WERI-Rb-1 (cell line): ENCODE measurements at regions not wholly inside any gene's neighbourhood (a gene's known extent, or its start where the extent isn't known, plus 50 kb on each side); places are given as distances from the start of the nearest gene placed in this dataset.

Experiments
- DNase-seq: peaks from one replicate; pipeline ENCODE4 v3.0.0-alpha.2; 2020
- H3K27ac ChIP-seq: fragments of 250-450 bp; sonication (Bioruptor Pico); 2 replicates; pipeline ENCODE4 v1.5.1; 2020; ENCODE audit warnings: mild to moderate bottlenecking, moderate library complexity
- H3K27me3 ChIP-seq: fragments of 250-450 bp; sonication (Bioruptor Pico); 2 replicates; pipeline ENCODE4 v1.5.1; 2021; ENCODE audit warnings: mild to moderate bottlenecking, low read depth, moderate library complexity; ENCODE audit not compliant: insufficient read depth, severe bottlenecking
- H3K36me3 ChIP-seq: fragments of 250-450 bp; sonication (Bioruptor Pico); 2 replicates; pipeline ENCODE4 v1.5.1; 2020; ENCODE audit warnings: mild to moderate bottlenecking, moderate library complexity
- H3K4me3 ChIP-seq: 2 replicates; pipeline ENCODE4 v1.5.1; 2011; ENCODE audit warnings: low read depth, mild to moderate bottlenecking, control low read depth, low read length
- H3K9me3 ChIP-seq: fragments of 250-450 bp; sonication (Bioruptor Pico); 2 replicates; pipeline ENCODE4 v1.5.1; 2021; ENCODE audit warnings: mild to moderate bottlenecking, moderate library complexity; ENCODE audit not compliant: severe bottlenecking
- TF ChIP-seq, protein P1 (sequence below): IDR thresholded peaks from 2 replicates; pipeline ENCODE4 v1.5.1; 2011; ENCODE audit warnings: low read depth, mild to moderate bottlenecking, control low read depth, inconsistent platforms, low read length

DNA sequence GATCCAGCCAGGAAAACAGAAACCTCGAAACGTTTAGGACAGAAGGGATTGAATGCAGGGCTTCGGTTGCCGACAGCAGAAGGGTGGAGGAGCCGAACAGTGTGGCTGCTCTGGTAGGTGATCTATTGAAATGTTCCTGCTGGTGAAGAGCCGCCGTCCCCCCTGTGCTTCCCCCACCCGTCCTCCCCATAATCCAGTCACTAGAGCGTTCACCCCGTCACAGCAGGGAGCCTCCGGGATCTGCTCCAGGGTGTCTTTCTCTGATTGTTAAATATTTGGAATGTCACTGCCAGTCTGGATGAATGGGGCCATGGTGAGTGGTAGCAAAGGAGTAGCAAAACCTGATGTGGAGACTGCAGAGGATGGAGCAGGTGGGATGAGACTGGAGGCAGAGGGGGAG, 255.1 kb upstream of the CSF3R start:
- H3K4me3 ChIP-seq, result no peak overlapping the region
- peak; percentile 65 for DNase-seq
- no peaks in the 10 kb centered on the region for H3K36me3 ChIP-seq
- peak overlapping the region; percentile 89 for H3K27ac ChIP-seq
- no peaks in the 10 kb centered on the region for H3K27me3 ChIP-seq
- peaks cover 6% of the 10 kb centered on the region for H3K9me3 ChIP-seq
- TF ChIP-seq, protein P1, sequence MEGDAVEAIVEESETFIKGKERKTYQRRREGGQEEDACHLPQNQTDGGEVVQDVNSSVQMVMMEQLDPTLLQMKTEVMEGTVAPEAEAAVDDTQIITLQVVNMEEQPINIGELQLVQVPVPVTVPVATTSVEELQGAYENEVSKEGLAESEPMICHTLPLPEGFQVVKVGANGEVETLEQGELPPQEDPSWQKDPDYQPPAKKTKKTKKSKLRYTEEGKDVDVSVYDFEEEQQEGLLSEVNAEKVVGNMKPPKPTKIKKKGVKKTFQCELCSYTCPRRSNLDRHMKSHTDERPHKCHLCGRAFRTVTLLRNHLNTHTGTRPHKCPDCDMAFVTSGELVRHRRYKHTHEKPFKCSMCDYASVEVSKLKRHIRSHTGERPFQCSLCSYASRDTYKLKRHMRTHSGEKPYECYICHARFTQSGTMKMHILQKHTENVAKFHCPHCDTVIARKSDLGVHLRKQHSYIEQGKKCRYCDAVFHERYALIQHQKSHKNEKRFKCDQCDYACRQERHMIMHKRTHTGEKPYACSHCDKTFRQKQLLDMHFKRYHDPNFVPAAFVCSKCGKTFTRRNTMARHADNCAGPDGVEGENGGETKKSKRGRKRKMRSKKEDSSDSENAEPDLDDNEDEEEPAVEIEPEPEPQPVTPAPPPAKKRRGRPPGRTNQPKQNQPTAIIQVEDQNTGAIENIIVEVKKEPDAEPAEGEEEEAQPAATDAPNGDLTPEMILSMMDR, result no peak

DNA sequence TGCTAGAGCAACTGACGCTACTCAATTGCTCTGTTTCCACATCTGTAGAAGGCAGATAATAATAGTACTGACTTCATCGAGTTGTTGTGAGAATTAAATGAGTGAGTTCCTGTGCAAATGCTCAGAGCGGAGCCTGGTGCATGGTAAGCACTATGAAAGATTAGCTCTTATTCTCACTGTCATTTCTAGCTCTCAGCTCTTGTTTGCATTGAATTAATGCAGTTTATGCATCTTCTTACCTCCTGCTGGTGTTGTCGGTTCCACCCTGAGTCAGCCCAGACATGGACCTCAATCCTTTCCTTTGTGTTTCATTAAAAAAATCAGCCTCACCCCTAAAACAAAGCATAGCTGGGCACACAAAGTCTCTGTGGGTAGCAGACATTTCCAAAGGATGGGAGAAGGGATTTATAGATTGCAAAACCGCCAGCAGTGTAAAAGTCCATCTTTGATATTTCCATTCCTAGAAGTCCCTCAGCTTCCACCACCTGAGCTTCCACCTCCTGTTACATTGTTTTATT, 254.4 kb upstream of the CSF3R start:
- H3K27ac ChIP-seq, result peak overlapping the region; percentile 89
- TF ChIP-seq, protein P1, result no peak
- peak; percentile 1 for DNase-seq
- H3K9me3 ChIP-seq, result peaks cover 6% of the 10 kb centered on the region
- H3K27me3 ChIP-seq, result no peaks in the 10 kb centered on the region
- no peak overlapping the region for H3K4me3 ChIP-seq
- no peaks in the 10 kb centered on the region for H3K36me3 ChIP-seq

DNA sequence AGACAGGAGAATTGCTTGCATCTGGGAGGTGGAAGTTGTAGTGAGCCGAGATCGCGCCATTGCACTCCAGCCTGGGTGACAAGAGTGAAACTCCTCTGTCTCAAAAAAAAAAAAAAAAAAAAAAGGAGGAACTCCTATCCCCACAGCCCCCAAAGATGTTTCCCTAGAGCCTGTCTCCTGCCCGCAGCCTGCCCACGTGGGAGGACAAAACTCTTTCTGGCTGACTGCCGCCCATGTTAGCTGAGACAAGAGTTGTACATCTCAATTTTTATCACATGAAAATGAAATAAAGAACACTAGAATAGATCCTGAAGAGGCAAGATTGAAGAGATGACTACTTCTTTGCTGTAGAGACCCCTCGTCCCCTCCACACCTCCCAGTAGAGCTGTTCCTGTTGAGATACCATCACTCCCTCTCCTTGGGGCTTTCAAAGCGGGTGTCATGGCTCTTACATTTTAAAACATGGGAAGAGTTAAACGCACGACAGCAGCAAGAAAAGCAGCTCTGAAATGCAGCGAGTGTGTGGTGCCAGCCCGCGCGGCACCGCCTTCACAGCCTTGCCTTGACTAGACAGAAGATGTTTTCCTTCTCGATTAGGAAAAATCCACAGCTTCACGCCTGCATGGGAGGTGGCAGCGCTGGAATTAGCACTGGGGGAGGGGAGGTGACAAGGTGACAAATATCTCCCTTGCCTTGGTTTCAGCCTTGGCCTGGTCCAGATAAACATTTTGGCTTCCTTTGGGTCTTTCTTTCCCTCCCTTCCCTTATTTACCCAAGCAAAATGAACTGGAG, 253.4 kb upstream of the CSF3R start:
- H3K27me3 ChIP-seq, result no peaks in the 10 kb centered on the region
- no peaks in the 10 kb centered on the region for H3K36me3 ChIP-seq
- H3K27ac ChIP-seq, result peak overlapping the region; percentile 89
- TF ChIP-seq, protein P1, result no peak
- H3K4me3 ChIP-seq, result no peak overlapping the region
- H3K9me3 ChIP-seq, result peaks cover 3% of the 10 kb centered on the region
- peak; percentile 17 for DNase-seq

DNA sequence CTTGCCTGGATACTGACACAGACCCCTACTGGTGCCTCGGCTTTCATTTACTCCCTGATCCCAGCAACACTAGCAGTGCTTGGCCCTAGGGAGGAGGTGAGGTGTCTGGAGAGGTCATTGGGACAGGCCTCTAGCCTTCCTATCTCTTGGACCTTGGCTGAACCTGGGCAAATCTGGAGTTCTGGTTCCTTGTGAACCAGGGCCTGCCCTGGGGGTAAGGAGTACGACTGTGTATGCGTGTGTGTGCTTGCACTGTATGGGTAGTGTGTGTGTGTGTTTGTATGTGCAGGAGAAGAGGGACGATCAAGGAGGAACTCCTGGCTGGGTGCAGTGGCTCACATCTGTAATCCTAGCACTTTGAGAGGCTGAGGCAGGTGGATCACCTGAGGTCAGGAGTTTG, 252.7 kb upstream of the CSF3R start:
- H3K27me3 ChIP-seq, result no peaks in the 10 kb centered on the region
- H3K9me3 ChIP-seq, result no peaks in the 10 kb centered on the region
- no peak overlapping the region for H3K27ac ChIP-seq
- H3K36me3 ChIP-seq, result no peaks in the 10 kb centered on the region
- no peak overlapping the region for H3K4me3 ChIP-seq
- TF ChIP-seq, protein P1, result no peak
- peak; percentile 1 for DNase-seq

DNA sequence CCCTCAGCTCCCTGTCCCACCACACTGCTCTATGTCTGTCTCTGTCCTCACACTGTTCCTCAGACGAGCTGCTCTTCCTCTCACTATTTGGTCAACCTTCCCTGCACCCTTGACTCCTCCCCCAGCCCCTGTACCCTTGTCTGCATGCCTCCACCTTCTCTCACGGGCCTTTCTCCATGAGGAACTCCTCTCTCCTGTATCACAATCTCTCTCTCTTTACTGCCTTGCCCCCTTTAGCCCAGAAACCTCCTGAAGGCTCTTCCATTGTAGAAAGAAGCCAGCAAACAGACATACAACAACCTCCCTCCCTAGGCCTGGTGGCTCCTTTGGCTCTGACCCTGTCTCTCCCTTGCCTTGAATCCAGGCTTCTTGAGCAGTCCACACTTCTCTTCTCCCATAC, 251.6 kb upstream of the CSF3R start:
- Histone ChIP-seq H3K27ac (no peak overlapping the region), H3K36me3 (no peaks in the 10 kb centered on the region), H3K4me3 (no peak overlapping the region), H3K27me3 (no peaks in the 10 kb centered on the region), H3K9me3 (no peaks in the 10 kb centered on the region)
- TF ChIP-seq, protein P1, result no peak
- DNase-seq, result peak; percentile 0
